ENCODE measurements at regions not wholly inside any gene's neighbourhood (a gene's known extent, or its start where the extent isn't known, plus 50 kb on each side); places are given as distances from the start of the nearest gene placed in this dataset.
"Not testable (repeated sequence)": the region's sequence is repeated elsewhere in the genome, so short reads cannot be mapped to it uniquely, and the experiment has no call there.

GRCh38 chr5:131107128-131107527 lies 57.9 kb downstream of the HINT1 start:
- no peak for DNase-seq (ENCODE audit: low spot score)

- DNase-seq (ENCODE audit: low spot score) = no peak
These were observed 60.8 kb downstream of the HINT1 start for GRCh38 chr5:131104169-131104808.

GRCh38 chr5:131096774-131097710 lies 68.0 kb downstream of the HINT1 start:
- DNase-seq (ENCODE audit: low spot score) = no peak

- not testable (repeated sequence) for DNase-seq (ENCODE audit: low spot score)
These were observed 69.5 kb downstream of the HINT1 start for GRCh38 chr5:131095561-131095960.

GRCh38 chr5:131084436-131084835 lies 80.6 kb downstream of the HINT1 start:
- DNase-seq (ENCODE audit: low spot score) = no peak

GRCh38 chr5:131081913-131082488 lies 83.1 kb downstream of the HINT1 start:
- DNase-seq (ENCODE audit: low spot score) = no peak

GRCh38 chr5:131081374-131081773 lies 83.7 kb downstream of the HINT1 start:
- no peak for DNase-seq (ENCODE audit: low spot score)

- DNase-seq (ENCODE audit: low spot score) = no peak
These were observed 85.8 kb downstream of the HINT1 start for GRCh38 chr5:131079232-131079631.

GRCh38 chr5:131068893-131069643 lies 96.0 kb downstream of the HINT1 start:
- DNase-seq (ENCODE audit: low spot score) = peak; percentile 63

GRCh38 chr5:131068076-131068475 lies 97.0 kb downstream of the HINT1 start:
- DNase-seq (ENCODE audit: low spot score) = no peak

- DNase-seq (ENCODE audit: low spot score) = no peak
These were observed 97.4 kb downstream of the HINT1 start for GRCh38 chr5:131067636-131068035.

GRCh38 chr5:131064669-131065371 lies 100.2 kb downstream of the HINT1 start:
- DNase-seq (ENCODE audit: low spot score) = peak; percentile 35

- DNase-seq (ENCODE audit: low spot score) = no peak
These were observed 122.9 kb downstream of the HINT1 start for GRCh38 chr5:131042021-131042789.

- DNase-seq (ENCODE audit: low spot score) = no peak
These were observed 141.6 kb downstream of the HINT1 start for GRCh38 chr5:131023498-131023865.

- DNase-seq (ENCODE audit: low spot score) = no peak
These were observed 142.1 kb downstream of the HINT1 start for GRCh38 chr5:131022811-131023497.

GRCh38 chr5:131021646-131022045 lies 143.4 kb downstream of the HINT1 start:
- no peak for DNase-seq (ENCODE audit: low spot score)

- DNase-seq (ENCODE audit: low spot score) = no peak
These were observed 145.3 kb downstream of the HINT1 start for GRCh38 chr5:131019601-131020315.

- no peak for DNase-seq (ENCODE audit: low spot score)
These were observed 145.9 kb downstream of the HINT1 start for GRCh38 chr5:131019111-131019510.

- no peak for DNase-seq (ENCODE audit: low spot score)
These were observed 156.7 kb downstream of the HINT1 start for GRCh38 chr5:131008329-131008728.

Measured in CD4-positive, alpha-beta T cell treated with Interleukin-15 for 4 hours (primary cell).